ENCODE measurements at regions not wholly inside any gene's neighbourhood (a gene's known extent, or its start where the extent isn't known, plus 50 kb on each side); places are given as distances from the start of the nearest gene placed in this dataset.

GRCh38 chr20:51941503-51941902 is 139.2 kb upstream of the SALL4 start:
- Histone ChIP-seq H4K20me1 (ENCODE audit: insufficient read depth) (no peaks in the 10 kb centered on the region), H3K9me2 (ENCODE audit: insufficient read depth, low read length) (no peaks in the 10 kb centered on the region), H3K4me3 (ENCODE audit: low read length) (no peak overlapping the region), H2AFZ (ENCODE audit: low read depth, low read length) (no peak overlapping the region), H3K9me3 (ENCODE audit: low read length) (no peaks in the 10 kb centered on the region), H3K4me2 (ENCODE audit: low read length) (no peak overlapping the region), H3F3A (ENCODE audit: insufficient read depth, low read length, poor library complexity, severe bottlenecking) (no peaks in the 10 kb centered on the region), H3K79me2 (replicated peaks; ENCODE audit: insufficient read depth, low read length) (no peaks in the 10 kb centered on the region), H3K27me3 (ENCODE audit: insufficient read depth, low read depth, low read length) (no peaks in the 10 kb centered on the region), H3K9ac (ENCODE audit: low read length) (no peak overlapping the region), H3K27ac (ENCODE audit: low read length) (no peak overlapping the region), H3K36me3 (ENCODE audit: insufficient read depth, low read length) (no peaks in the 10 kb centered on the region)
- TF ChIP-seq REST (IDR thresholded peaks at IDR 0.05; ENCODE audit: borderline replicate concordance), result no peak
- no peak for TF ChIP-seq EZH2 (IDR thresholded peaks at IDR 0.05; ENCODE audit: borderline replicate concordance, insufficient read depth, low read length, poor library complexity, severe bottlenecking)
- TF ChIP-seq, protein P1, sequence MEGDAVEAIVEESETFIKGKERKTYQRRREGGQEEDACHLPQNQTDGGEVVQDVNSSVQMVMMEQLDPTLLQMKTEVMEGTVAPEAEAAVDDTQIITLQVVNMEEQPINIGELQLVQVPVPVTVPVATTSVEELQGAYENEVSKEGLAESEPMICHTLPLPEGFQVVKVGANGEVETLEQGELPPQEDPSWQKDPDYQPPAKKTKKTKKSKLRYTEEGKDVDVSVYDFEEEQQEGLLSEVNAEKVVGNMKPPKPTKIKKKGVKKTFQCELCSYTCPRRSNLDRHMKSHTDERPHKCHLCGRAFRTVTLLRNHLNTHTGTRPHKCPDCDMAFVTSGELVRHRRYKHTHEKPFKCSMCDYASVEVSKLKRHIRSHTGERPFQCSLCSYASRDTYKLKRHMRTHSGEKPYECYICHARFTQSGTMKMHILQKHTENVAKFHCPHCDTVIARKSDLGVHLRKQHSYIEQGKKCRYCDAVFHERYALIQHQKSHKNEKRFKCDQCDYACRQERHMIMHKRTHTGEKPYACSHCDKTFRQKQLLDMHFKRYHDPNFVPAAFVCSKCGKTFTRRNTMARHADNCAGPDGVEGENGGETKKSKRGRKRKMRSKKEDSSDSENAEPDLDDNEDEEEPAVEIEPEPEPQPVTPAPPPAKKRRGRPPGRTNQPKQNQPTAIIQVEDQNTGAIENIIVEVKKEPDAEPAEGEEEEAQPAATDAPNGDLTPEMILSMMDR (IDR thresholded peaks at IDR 0.05; ENCODE audit: poor library complexity, severe bottlenecking), result no peak
- TF ChIP-seq RAD21 (conservative IDR thresholded peaks at IDR 0.05), result no peak
- no peak for TF ChIP-seq SMC3 (conservative IDR thresholded peaks at IDR 0.05; ENCODE audit: poor library complexity)
- no peak for TF ChIP-seq TAF1 (IDR thresholded peaks at IDR 0.05; ENCODE audit: low read depth)
- no peak for TF ChIP-seq MXI1 (conservative IDR thresholded peaks at IDR 0.05; ENCODE audit: poor library complexity, severe bottlenecking)
- TF ChIP-seq POLR2AphosphoS5 (IDR thresholded peaks at IDR 0.05), result no peak
- no peak for TF ChIP-seq EP300 (conservative IDR thresholded peaks at IDR 0.05; ENCODE audit: poor library complexity, severe bottlenecking)

DNA sequence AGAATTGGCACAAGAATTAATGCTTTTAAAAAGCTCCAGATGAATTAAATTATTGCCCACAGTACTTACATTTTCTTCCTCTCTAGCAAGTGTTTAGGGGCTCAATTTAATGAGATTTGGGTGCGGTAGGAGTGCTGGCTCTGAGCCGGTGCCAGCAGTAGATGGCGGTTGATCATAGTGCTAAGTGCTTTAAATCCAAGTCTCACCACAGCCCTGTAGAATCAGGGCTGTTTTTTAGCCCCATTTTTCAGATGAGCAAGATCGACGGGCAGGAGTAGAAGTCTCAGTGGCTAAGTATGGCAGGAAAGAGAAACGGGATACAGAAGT is 136.9 kb upstream of the SALL4 start:
- Histone ChIP-seq H2AFZ (ENCODE audit: low read depth, low read length) (no peak overlapping the region), H3K79me2 (replicated peaks; ENCODE audit: insufficient read depth, low read length) (no peaks in the 10 kb centered on the region), H3K36me3 (ENCODE audit: insufficient read depth, low read length) (no peaks in the 10 kb centered on the region), H3K9ac (ENCODE audit: low read length) (no peak overlapping the region), H3K9me2 (ENCODE audit: insufficient read depth, low read length) (no peaks in the 10 kb centered on the region), H3K27ac (ENCODE audit: low read length) (no peak overlapping the region), H3K4me3 (ENCODE audit: low read length) (no peak overlapping the region), H4K20me1 (ENCODE audit: insufficient read depth) (no peaks in the 10 kb centered on the region), H3K27me3 (ENCODE audit: insufficient read depth, low read depth, low read length) (no peaks in the 10 kb centered on the region), H3K4me2 (ENCODE audit: low read length) (no peak overlapping the region), H3K9me3 (ENCODE audit: low read length) (no peaks in the 10 kb centered on the region), H3F3A (ENCODE audit: insufficient read depth, low read length, poor library complexity, severe bottlenecking) (no peaks in the 10 kb centered on the region)
- TF ChIP-seq MXI1 (conservative IDR thresholded peaks at IDR 0.05; ENCODE audit: poor library complexity, severe bottlenecking), result no peak
- TF ChIP-seq RAD21 (conservative IDR thresholded peaks at IDR 0.05), result no peak

Data from neural cell (in vitro differentiated cells).